ENCODE measurements at regions not wholly inside any gene's neighbourhood (a gene's known extent, or its start where the extent isn't known, plus 50 kb on each side); places are given as distances from the start of the nearest gene placed in this dataset.

DNA sequence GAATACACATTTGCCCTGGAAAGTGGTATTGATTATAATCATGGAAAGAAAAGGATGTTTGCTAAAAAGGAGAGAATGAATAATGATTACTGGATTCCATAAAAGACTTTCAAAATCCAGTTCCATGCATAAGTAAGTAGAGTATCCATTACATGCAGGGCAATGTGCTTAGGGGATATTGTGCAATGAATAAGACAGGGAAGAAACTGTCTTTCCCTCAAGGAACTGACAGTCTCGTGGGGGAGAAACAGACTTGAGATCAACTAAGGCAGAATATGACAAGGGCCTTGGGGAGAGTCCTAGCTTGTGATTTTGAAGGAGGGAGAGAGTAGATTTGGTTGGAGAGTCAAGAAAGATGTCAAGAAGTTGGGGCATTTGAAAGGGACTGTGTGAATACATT, 130.6 kb downstream of the SPP2 start:
- TF ChIP-seq PRPF4 (IDR thresholded peaks at IDR 0.05; ENCODE audit: low read depth, low read length, poor library complexity, severe bottlenecking): no peak
- TF ChIP-seq CCAR2 (optimal IDR thresholded peaks at IDR 0.05; ENCODE audit: low read depth, low read length): no peak
- no peak for TF ChIP-seq CTCF (CRISPR knock-in tag; IDR thresholded peaks at IDR 0.05)
- TF ChIP-seq ZBTB4 (CRISPR knock-in tag; IDR thresholded peaks at IDR 0.05; ENCODE audit: borderline replicate concordance): no peak

Data from HepG2 (cell line).